PC-9 (cell line): ENCODE measurements at regions not wholly inside any gene's neighbourhood (a gene's known extent, or its start where the extent isn't known, plus 50 kb on each side); places are given as distances from the start of the nearest gene placed in this dataset.
"Not testable (repeated sequence)": the region's sequence is repeated elsewhere in the genome, so short reads cannot be mapped to it uniquely, and the experiment has no call there.

Source experiments
- BruUV-seq: library from RNA; stranded (reverse); fragments of 400-500 nt; replicated peaks from 2 replicates; lab custom pipeline; 2021; lab: Mats Ljungman, UMichigan
- CTCF ChIA-PET: fragments of 300-600 bp; sonication (Branson Sonifier 250); formaldehyde crosslinking; loops from one replicate; lab custom pipeline; 2022; ENCODE audit warnings: antibody characterized with exemption; lab: Charles Lee
- POLR2A ChIA-PET: fragments of 300-600 bp; sonication (Branson Sonifier 250); formaldehyde crosslinking; loops from one replicate; lab custom pipeline; 2022; ENCODE audit warnings: antibody characterized with exemption; ENCODE audit not compliant: unreplicated experiment; lab: Charles Lee
- DNase-seq, 2 experiments: peaks; one replicate each; pipeline versions ENCODE4 v3.0.0 to v3.0.0-alpha.2; 2015 to 2022; ENCODE audit warnings: mixed read lengths in 1 of 2
- H2AFZ ChIP-seq: fragments of 200-600 bp; sonication (generic); 2 replicates; pipeline ENCODE4 v1.8.1; 2017; ENCODE audit warnings: antibody characterized with exemption
- H3F3A ChIP-seq: fragments of 200-600 bp; sonication (generic); 2 replicates; pipeline ENCODE4 v1.8.1; 2017; ENCODE audit warnings: antibody characterized with exemption, mild to moderate bottlenecking, low read depth; ENCODE audit not compliant: insufficient read depth
- H3K27ac ChIP-seq: fragments of 200-600 bp; sonication (generic); 2 replicates; pipeline ENCODE4 v1.6.1; 2016; ENCODE audit warnings: mixed run types
- H3K27me3 ChIP-seq: fragments of 200-600 bp; sonication (generic); 2 replicates; pipeline ENCODE4 v1.6.1; 2016; ENCODE audit warnings: low read depth, mixed run types; ENCODE audit not compliant: insufficient read depth
- H3K36me3 ChIP-seq: fragments of 200-600 bp; sonication (generic); 2 replicates; pipeline ENCODE4 v1.6.1; 2016; ENCODE audit warnings: low read depth, mixed run types
- H3K4me1 ChIP-seq: fragments of 200-600 bp; sonication (generic); replicated peaks from 2 replicates; pipeline ENCODE4 v1.6.1; 2016; ENCODE audit warnings: mixed run types; ENCODE audit not compliant: insufficient read depth
- H3K4me2 ChIP-seq: fragments of 200-600 bp; sonication (generic); 2 replicates; pipeline ENCODE4 v1.6.1; 2017; ENCODE audit warnings: mixed run types
- H3K4me3 ChIP-seq: fragments of 200-600 bp; sonication (generic); 2 replicates; pipeline ENCODE4 v1.6.1; 2016; ENCODE audit warnings: mixed run types
- H3K79me2 ChIP-seq: fragments of 200-600 bp; sonication (generic); 2 replicates; pipeline ENCODE4 v1.6.1; 2017; ENCODE audit warnings: low read depth, mixed run types
- H3K9me2 ChIP-seq: fragments of 200-600 bp; sonication (generic); 2 replicates; pipeline ENCODE4 v1.8.1; 2017; ENCODE audit warnings: mild to moderate bottlenecking; ENCODE audit not compliant: insufficient read depth
- H3K9me3 ChIP-seq: fragments of 200-600 bp; sonication (generic); 2 replicates; pipeline ENCODE4 v1.8.1; 2016; ENCODE audit warnings: low read depth; ENCODE audit not compliant: insufficient read depth
- H4K20me1 ChIP-seq: fragments of 200-600 bp; sonication (generic); 2 replicates; pipeline ENCODE4 v1.8.1; 2017; ENCODE audit not compliant: insufficient read depth
- CTCF ChIP-seq: fragments of 200-600 bp; sonication (generic); conservative IDR thresholded peaks from 2 replicates; pipeline ENCODE4 v1.6.1; 2017; ENCODE audit warnings: mixed run types, antibody characterized with exemption, mild to moderate bottlenecking, moderate library complexity
- EZH2 ChIP-seq: fragments of 200-600 bp; sonication (generic); IDR thresholded peaks from 2 replicates; pipeline ENCODE4 v1.8.0; 2017; ENCODE audit warnings: antibody characterized with exemption, low read depth
- intact Hi-C: fragments of 100-400 bp; cut with micrococcal nuclease; formaldehyde crosslinking; loops from one replicate; pipeline ENCODE4 v1.10.0; 2022; ENCODE audit not compliant: unreplicated experiment

GRCh38 chr1:81730881-81731280, 69.9 kb upstream of the ADGRL2 start:
- DNase-seq: no peak
- no peaks in the 10 kb centered on the region for H3K9me2 ChIP-seq
- H3K9me3 ChIP-seq: no peaks in the 10 kb centered on the region; the same call in 1 of the 2 replicates
- H3K27ac ChIP-seq: no peak overlapping the region
- ChIA-PET CTCF (no interaction called here), POLR2A (interaction anchor here (0.6 kb wide), 1 partner anchor 12 kb away, joined by 6 read pairs; no protein-coding TSS in a partner anchor)
- no peak overlapping the region for H3K4me2 ChIP-seq
- no peaks in the 10 kb centered on the region for H3K79me2 ChIP-seq
- no peak for TF ChIP-seq CTCF
- TF ChIP-seq EZH2: no peak
- H3K36me3 ChIP-seq: no peaks in the 10 kb centered on the region
- H3K4me1 ChIP-seq: peaks cover 18% of the 10 kb centered on the region
- intact Hi-C loops: no loop called here
- H3K27me3 ChIP-seq: no peaks in the 10 kb centered on the region
- H3F3A ChIP-seq: peaks cover 4% of the 10 kb centered on the region; the same call in 1 of the 2 replicates
- no peak overlapping the region for H2AFZ ChIP-seq
- H3K4me3 ChIP-seq: no peak overlapping the region
- no peaks in the 10 kb centered on the region for H4K20me1 ChIP-seq
- BruUV-seq: no TSS peak

- DNase-seq, H4K20me1 ChIP-seq, H3K4me3 ChIP-seq, intact Hi-C loops, H3K27ac ChIP-seq, H3K9me2 ChIP-seq, H3K79me2 ChIP-seq, H3K27me3 ChIP-seq, H3K9me3 ChIP-seq, H3K4me2 ChIP-seq, BruUV-seq, H2AFZ ChIP-seq, CTCF ChIA-PET, H3K36me3 ChIP-seq, H3F3A ChIP-seq: not testable (repeated sequence)
- POLR2A ChIA-PET: interaction anchor here (0.6 kb wide), 1 partner anchor 13 kb away, joined by 6 read pairs; no protein-coding TSS in a partner anchor
- peaks cover 18% of the 10 kb centered on the region for H3K4me1 ChIP-seq
Observed at GRCh38 chr1:81730299-81730698, 70.4 kb upstream of the ADGRL2 start.

- H3K9me2 ChIP-seq: no peaks in the 10 kb centered on the region
- no peak overlapping the region for H3K27ac ChIP-seq
- ChIA-PET CTCF (no interaction called here), POLR2A (no interaction called here)
- no peak overlapping the region for H2AFZ ChIP-seq
- H3K4me1 ChIP-seq: peaks cover 18% of the 10 kb centered on the region
- no peak overlapping the region for H3K4me3 ChIP-seq
- TF ChIP-seq CTCF (no peak), EZH2 (no peak)
- H3F3A ChIP-seq: peaks cover 4% of the 10 kb centered on the region; the same call in 1 of the 2 replicates
- intact Hi-C loops: no loop called here
- no peaks in the 10 kb centered on the region for H3K27me3 ChIP-seq
- H3K4me2 ChIP-seq: no peak overlapping the region
- H4K20me1 ChIP-seq: no peaks in the 10 kb centered on the region
- H3K79me2 ChIP-seq: no peaks in the 10 kb centered on the region
- H3K36me3 ChIP-seq: no peaks in the 10 kb centered on the region
- no peak for DNase-seq
- BruUV-seq: no TSS peak
- no peaks in the 10 kb centered on the region; the same call in 1 of the 2 replicates for H3K9me3 ChIP-seq
Observed at GRCh38 chr1:81729818-81730217, 70.9 kb upstream of the ADGRL2 start.

DNA sequence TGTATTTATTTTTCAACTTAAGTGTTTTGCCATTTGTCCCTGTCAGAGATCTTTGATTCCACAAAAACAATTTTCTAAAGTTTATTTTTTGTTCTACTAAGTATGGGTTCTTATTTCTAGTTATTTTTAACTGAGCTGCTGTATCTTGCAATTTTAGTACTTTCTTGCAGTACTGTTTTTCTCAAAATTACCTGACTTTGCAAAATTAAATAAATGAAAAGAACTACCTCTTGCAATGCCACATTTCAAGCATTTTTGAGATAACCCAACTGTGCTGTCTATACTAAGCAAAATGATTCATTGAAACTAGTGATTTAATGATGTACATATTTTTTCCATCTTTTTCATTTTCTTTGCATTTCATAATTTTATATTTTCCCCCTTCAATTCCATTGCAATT, 71.5 kb upstream of the ADGRL2 start:
- H3K9me2 ChIP-seq: no peaks in the 10 kb centered on the region; the same call in 1 of the 2 replicates
- no peaks in the 10 kb centered on the region for H4K20me1 ChIP-seq
- H3K36me3 ChIP-seq: no peaks in the 10 kb centered on the region
- no peak overlapping the region for H3K4me3 ChIP-seq
- H3K9me3 ChIP-seq: no peaks in the 10 kb centered on the region; the same call in 1 of the 2 replicates
- intact Hi-C loops: no loop called here
- no peaks in the 10 kb centered on the region for H3K79me2 ChIP-seq
- DNase-seq: no peak
- peaks cover 18% of the 10 kb centered on the region for H3K4me1 ChIP-seq
- no peak overlapping the region for H3K27ac ChIP-seq
- TF ChIP-seq CTCF: no peak
- no peak for TF ChIP-seq EZH2
- H3F3A ChIP-seq: peaks cover 4% of the 10 kb centered on the region; the same call in 1 of the 2 replicates
- no peak overlapping the region for H3K4me2 ChIP-seq
- H3K27me3 ChIP-seq: no peaks in the 10 kb centered on the region
- no peak overlapping the region for H2AFZ ChIP-seq
- CTCF ChIA-PET: no interaction called here
- BruUV-seq: no TSS peak
- POLR2A ChIA-PET: no interaction called here
